H1 (cell line): ENCODE measurements at regions not wholly inside any gene's neighbourhood (a gene's known extent, or its start where the extent isn't known, plus 50 kb on each side); places are given as distances from the start of the nearest gene placed in this dataset.

Experiments
- CTCF ChIA-PET: fragments of 300-600 bp; sonication (Branson Sonifier 250); formaldehyde crosslinking; loops from one replicate; lab custom pipeline; 2021; ENCODE audit not compliant: partially characterized antibody; lab: Charles Lee
- POLR2A ChIA-PET: fragments of 300-600 bp; sonication (Branson Sonifier 250); formaldehyde crosslinking; loops from one replicate; lab custom pipeline; 2021; ENCODE audit warnings: inconsistent platforms; ENCODE audit not compliant: partially characterized antibody; lab: Charles Lee
- DNase-seq, 2 experiments: peaks; one replicate each; pipeline versions ENCODE4 v3.0.0 to v3.0.0-alpha.2; 2010 to 2022; ENCODE audit warnings: low spot score in 2 of 2, low read depth in 1 of 2, mixed read lengths in 1 of 2
- FAIRE-seq: peaks from 2 replicates; lab custom pipeline; 2011; peaks lifted over from hg19 to GRCh38; lab: Jason Lieb, UNC
- H2AFZ ChIP-seq: 2 replicates; pipeline ENCODE4 v1.8.1; 2012; ENCODE audit warnings: low read length, inconsistent platforms
- H2AK5ac ChIP-seq: 2 replicates; pipeline ENCODE4 v1.6.1; 2013; ENCODE audit warnings: low read depth, low read length
- H2BK120ac ChIP-seq: replicated peaks from 2 replicates; pipeline ENCODE3; 2013; ENCODE audit warnings: low read depth, low read length, inconsistent platforms
- H2BK12ac ChIP-seq: 2 replicates; pipeline ENCODE4 v1.6.1; 2013; ENCODE audit warnings: low read depth, low read length
- H2BK15ac ChIP-seq: 2 replicates; pipeline ENCODE4 v1.6.1; 2013; ENCODE audit warnings: low read length
- H2BK20ac ChIP-seq: 2 replicates; pipeline ENCODE4 v1.6.1; 2013; ENCODE audit warnings: low read length
- H2BK5ac ChIP-seq: 2 replicates; pipeline ENCODE4 v1.6.1; 2013; ENCODE audit warnings: low read depth, low read length
- H3K14ac ChIP-seq: 2 replicates; pipeline ENCODE4 v1.6.1; 2013; ENCODE audit warnings: inconsistent platforms; ENCODE audit not compliant: insufficient read length
- H3K18ac ChIP-seq: 2 replicates; pipeline ENCODE4 v1.6.1; 2013; ENCODE audit warnings: low read length; ENCODE audit errors: extremely low read depth
- H3K23ac ChIP-seq: 2 replicates; pipeline ENCODE4 v1.6.1; 2013; ENCODE audit warnings: inconsistent platforms; ENCODE audit not compliant: insufficient read length
- H3K23me2 ChIP-seq: 2 replicates; pipeline ENCODE4 v1.6.1; 2013; ENCODE audit warnings: low read depth, low read length
- H3K27ac ChIP-seq: 2 replicates; pipeline ENCODE4 v1.6.1; 2011; ENCODE audit warnings: low read depth, low read length, inconsistent platforms
- H3K27me3 ChIP-seq, 4 experiments: replicated peaks in 1 of 4; 1 replicate in 1 of 4; 2 replicates in 3 of 4; pipeline versions ENCODE4 v1.6.1 to v1.8.1; 2011 to 2013; ENCODE audit warnings: low read length in 3 of 4, mild to moderate bottlenecking in 3 of 4, inconsistent platforms in 2 of 4, mixed read lengths in 2 of 4, moderate library complexity in 1 of 4; ENCODE audit not compliant: control insufficient read depth in 3 of 4, insufficient read depth in 3 of 4; ENCODE audit errors: extremely low read depth in 1 of 4
- H3K36me3 ChIP-seq, 4 experiments: 2 replicates each; pipeline versions ENCODE4 v1.6.1 to v1.8.1; 2011 to 2013; ENCODE audit warnings: mild to moderate bottlenecking in 4 of 4, low read length in 3 of 4, moderate library complexity in 2 of 4, control low read depth in 1 of 4, inconsistent platforms in 1 of 4; ENCODE audit not compliant: insufficient read depth in 4 of 4, control insufficient read depth in 2 of 4
- H3K4ac ChIP-seq: replicated peaks from 2 replicates; pipeline ENCODE3; 2013; ENCODE audit warnings: low read length, low read depth, mixed read lengths, inconsistent platforms; ENCODE audit not compliant: insufficient read length
- H3K4me1 ChIP-seq, 4 experiments: replicated peaks in 1 of 4; 1 replicate in 1 of 4; 2 replicates in 3 of 4; pipeline versions ENCODE4 v1.6.1 to v1.8.1; 2011 to 2013; ENCODE audit warnings: low read length in 3 of 4, inconsistent platforms in 2 of 4, mixed read lengths in 1 of 4; ENCODE audit not compliant: insufficient read depth in 4 of 4, control insufficient read depth in 3 of 4
- H3K4me2 ChIP-seq, 2 experiments: 2 replicates each; pipeline versions ENCODE4 v1.6.1 to v1.8.1; 2011 to 2013; ENCODE audit warnings: low read depth in 2 of 2, low read length in 2 of 2, control low read depth in 1 of 2, inconsistent platforms in 1 of 2, mild to moderate bottlenecking in 1 of 2; ENCODE audit not compliant: insufficient read depth in 1 of 2
- H3K4me3 ChIP-seq, 4 experiments: fragments of 200-600, 300-600 bp in 1 of 4; sonication (generic), shearing (Covaris generic), sonication (Bioruptor Twin) in 1 of 4; 2 replicates each; pipeline versions ENCODE4 v1.5.1 to v1.8.1; 2011 to 2016; ENCODE audit warnings: low read length in 4 of 4, low read depth in 3 of 4, control low read depth in 2 of 4, inconsistent platforms in 2 of 4, mild to moderate bottlenecking in 2 of 4, mixed read lengths in 1 of 4, moderate library complexity in 1 of 4; ENCODE audit not compliant: insufficient read depth in 2 of 4; ENCODE audit errors: extremely low read depth in 1 of 4
- H3K56ac ChIP-seq: replicated peaks from 2 replicates; pipeline ENCODE3; 2013; ENCODE audit warnings: low read depth, mild to moderate bottlenecking, mixed read lengths, low read length, inconsistent platforms; ENCODE audit not compliant: insufficient read length
- H3K79me1 ChIP-seq: 2 replicates; pipeline ENCODE4 v1.6.1; 2013; ENCODE audit warnings: low read depth, low read length, control low read depth
- H3K79me2 ChIP-seq, 2 experiments: 2 replicates each; pipeline versions ENCODE4 v1.6.1 to v1.8.1; 2012 to 2013; ENCODE audit warnings: low read length in 2 of 2, mild to moderate bottlenecking in 2 of 2, inconsistent platforms in 1 of 2; ENCODE audit not compliant: insufficient read depth in 2 of 2, control insufficient read depth in 1 of 2
- H3K9ac ChIP-seq, 4 experiments: replicated peaks in 1 of 4; 1 replicate in 1 of 4; 2 replicates in 3 of 4; pipeline versions ENCODE4 v1.6.1 to v1.8.1; 2011 to 2013; ENCODE audit warnings: low read depth in 3 of 4, low read length in 3 of 4, control low read depth in 2 of 4, mild to moderate bottlenecking in 2 of 4, moderate library complexity in 2 of 4, inconsistent platforms in 1 of 4; ENCODE audit errors: extremely low read depth in 1 of 4
- H3K9me3 ChIP-seq, 2 experiments: 2 replicates each; pipeline versions ENCODE4 v1.6.1 to v1.8.1; 2012 to 2013; ENCODE audit warnings: mild to moderate bottlenecking in 2 of 2, moderate library complexity in 2 of 2, control low read depth in 1 of 2, inconsistent platforms in 1 of 2, low read depth in 1 of 2, low read length in 1 of 2, mixed read lengths in 1 of 2; ENCODE audit not compliant: insufficient read depth in 2 of 2
- H4K20me1 ChIP-seq, 2 experiments: replicated peaks in 1 of 2; 2 replicates each; pipeline versions ENCODE3 to v1.8.1; 2011 to 2013; ENCODE audit warnings: inconsistent platforms in 2 of 2, low read length in 2 of 2, mild to moderate bottlenecking in 1 of 2; ENCODE audit not compliant: insufficient read depth in 2 of 2, control insufficient read depth in 1 of 2
- H4K5ac ChIP-seq: 2 replicates; pipeline ENCODE4 v1.6.1; 2013; ENCODE audit warnings: low read length, low read depth, mixed read lengths, inconsistent platforms; ENCODE audit not compliant: insufficient read length
- H4K8ac ChIP-seq: 2 replicates; pipeline ENCODE4 v1.8.0; 2013; ENCODE audit warnings: mild to moderate bottlenecking, moderate library complexity, low read length, inconsistent platforms; ENCODE audit not compliant: insufficient read depth; ENCODE audit errors: extremely low read depth
- H4K91ac ChIP-seq: replicated peaks from 2 replicates; pipeline ENCODE3; 2013; ENCODE audit warnings: low read length, mixed read lengths, inconsistent platforms; ENCODE audit not compliant: insufficient read length
- CTBP2 ChIP-seq: IDR thresholded peaks from 2 replicates; pipeline ENCODE4 v1.7.0; 2011; ENCODE audit warnings: borderline replicate concordance, mild to moderate bottlenecking, moderate library complexity, mixed read lengths, low read length; ENCODE audit not compliant: insufficient read depth, insufficient read length
- CTCF ChIP-seq, 3 experiments: IDR thresholded peaks; 1 replicate in 2 of 3; 2 replicates in 1 of 3; pipeline versions ENCODE4 v1.5.1 to v1.6.1; 2011; ENCODE audit warnings: low read length in 3 of 3, mild to moderate bottlenecking in 3 of 3, inconsistent platforms in 2 of 3, low read depth in 1 of 3, moderate library complexity in 1 of 3; ENCODE audit not compliant: insufficient read depth in 1 of 3; ENCODE audit errors: control extremely low read depth in 1 of 3
- FOSL1 ChIP-seq: IDR thresholded peaks from 2 replicates; pipeline ENCODE4 v1.6.1; 2011; ENCODE audit warnings: mild to moderate bottlenecking, low read depth, low read length, moderate library complexity; ENCODE audit not compliant: insufficient read depth
- GABPA ChIP-seq: IDR thresholded peaks from 2 replicates; pipeline ENCODE4 v1.6.1; 2011; ENCODE audit warnings: mild to moderate bottlenecking, low read length, moderate library complexity, borderline replicate concordance; ENCODE audit not compliant: insufficient read depth
- JUN ChIP-seq: IDR thresholded peaks from 2 replicates; pipeline ENCODE4 v1.6.1; 2011; ENCODE audit warnings: low read depth, mild to moderate bottlenecking, improper control_type of control experiment, low read length
- KDM1A ChIP-seq: fragments of 200-600, 300-600 bp; sonication (generic); IDR thresholded peaks from 2 replicates; pipeline ENCODE4 v1.7.1; 2016; ENCODE audit warnings: mild to moderate bottlenecking, low read length, borderline replicate concordance
- NRF1 ChIP-seq: IDR thresholded peaks from 2 replicates; pipeline ENCODE4 v1.6.1; 2011; ENCODE audit warnings: mild to moderate bottlenecking, low read depth, low read length, improper control_type of control experiment
- POLR2AphosphoS5 ChIP-seq: IDR thresholded peaks from 2 replicates; pipeline ENCODE4 v1.6.1; 2011; ENCODE audit warnings: low read depth, low read length
- RXRA ChIP-seq: IDR thresholded peaks from 2 replicates; pipeline ENCODE4 v1.6.1; 2011; ENCODE audit warnings: low read depth, mild to moderate bottlenecking, low read length, moderate library complexity; ENCODE audit not compliant: insufficient read depth
- SIN3A ChIP-seq, 2 experiments: IDR thresholded peaks in 1 of 2; conservative IDR thresholded peaks in 1 of 2; 2 replicates each; pipeline ENCODE4 v1.6.1; 2011 to 2012; ENCODE audit warnings: low read length in 2 of 2, improper control_type of control experiment in 1 of 2, low read depth in 1 of 2, mild to moderate bottlenecking in 1 of 2
- TBP ChIP-seq: IDR thresholded peaks from 2 replicates; pipeline ENCODE4 v1.6.1; 2011; ENCODE audit warnings: low read depth, low read length, improper control_type of control experiment
- TEAD4 ChIP-seq: IDR thresholded peaks from 2 replicates; pipeline ENCODE4 v1.6.1; 2012; ENCODE audit warnings: low read depth, low read length, inconsistent platforms, mixed read lengths
- WGBS, 2 experiments: shearing (Covaris generic) in 1 of 2; methylation state at CpG; one replicate each; pipeline versions ENCODE4 v1.1.6 to v1.1.7; 2013 to 2015; ENCODE audit warnings: low lambda C conversion rate in 2 of 2, mixed read lengths in 2 of 2, inconsistent platforms in 1 of 2, low coverage in 1 of 2, missing lambda C conversion rate in 1 of 2; ENCODE audit not compliant: insufficient replicate concordance in 2 of 2, insufficient coverage in 1 of 2, insufficient read length in 1 of 2; ENCODE audit errors: extremely low coverage in 1 of 2, missing lambda C conversion rate in 1 of 2; 5-methylcytosine and 5-hydroxymethylcytosine counted together

GRCh38 chr4:112807083-112807482 lies 170.1 kb downstream of the LARP7 start:
- Histone ChIP-seq H3K23me2 (no peaks in the 10 kb centered on the region), H2BK15ac (no peak overlapping the region), H3K18ac (no peak overlapping the region), H3K79me2 (no peaks in the 10 kb centered on the region), H2AK5ac (no peak overlapping the region), H3K4me3 (no peak overlapping the region), H3K27me3 (no peaks in the 10 kb centered on the region), H2BK12ac (no peak overlapping the region), H2BK5ac (no peak overlapping the region), H3K23ac (no peak overlapping the region), H3K79me1 (no peaks in the 10 kb centered on the region), H3K9me3 (no peaks in the 10 kb centered on the region), H3K56ac (no peak overlapping the region), H4K91ac (no peak overlapping the region), H4K5ac (no peak overlapping the region), H2BK120ac (no peak overlapping the region), H3K4me1 (no peaks in the 10 kb centered on the region), H3K4me2 (no peak overlapping the region), H2BK20ac (no peak overlapping the region), H3K9ac (no peak overlapping the region), H4K20me1 (no peaks in the 10 kb centered on the region), H3K4ac (no peak overlapping the region), H2AFZ (no peak overlapping the region), H3K27ac (no peak overlapping the region), H4K8ac (no peak overlapping the region), H3K36me3 (peaks cover 0 to 3% (median 0%) of the 10 kb centered on the region in 4 experiments; a peak in 1 of 8 replicates), H3K14ac (no peak overlapping the region)
- WGBS, 2 experiments: 84% methylated on average over 2 of the region's 2 CpGs; no CpG with 5 or more reads in 1 of the 2 experiments
- ChIA-PET CTCF (interaction anchor here (1.0 kb wide), 1 partner anchor 134 kb away, joined by 3 read pairs; no protein-coding TSS in a partner anchor), POLR2A (interaction anchor here (0.6 to 1.1 kb wide), 2 partner anchors 42 to 175 kb away, joined by 3 read pairs; no protein-coding TSS in a partner anchor)
- no peak for DNase-seq
- no peak for FAIRE-seq
- TF ChIP-seq JUN: no peak
- TF ChIP-seq KDM1A: no peak
- no peak for TF ChIP-seq GABPA
- TF ChIP-seq TBP: no peak
- TF ChIP-seq SIN3A (conservative IDR thresholded peaks at IDR 0.05 in 1 of 2, IDR thresholded peaks at IDR 0.05 in 1 of 2; ENCODE audit: low read depth in 1 of 2, low read length in 2 of 2): no peak
- TF ChIP-seq NRF1: no peak
- TF ChIP-seq RXRA: no peak
- no peak for TF ChIP-seq CTBP2
- no peak for TF ChIP-seq FOSL1
- no peak for TF ChIP-seq CTCF (IDR thresholded peaks at IDR 0.05; ENCODE audit: control extremely low read depth in 1 of 3, insufficient read depth in 1 of 3, low read depth in 1 of 3, low read length in 3 of 3)
- no peak for TF ChIP-seq POLR2AphosphoS5
- TF ChIP-seq TEAD4: no peak
